Stomach smooth muscle (tissue), 2 donors: ENCODE measurements at regions not wholly inside any gene's neighbourhood (a gene's known extent, or its start where the extent isn't known, plus 50 kb on each side); places are given as distances from the start of the nearest gene placed in this dataset.
"Not testable (repeated sequence)": the region's sequence is repeated elsewhere in the genome, so short reads cannot be mapped to it uniquely, and the experiment has no call there.

Experiments used
- H3K27ac ChIP-seq: one replicate; pipeline ENCODE4 v1.7.0; 2013; ENCODE audit warnings: mild to moderate bottlenecking, low read length, inconsistent platforms
- H3K27me3 ChIP-seq, 2 donors: one replicate each; pipeline ENCODE4 v1.7.0; 2013; ENCODE audit warnings: low read length in 2 of 2; ENCODE audit not compliant: insufficient read depth in 2 of 2, control insufficient read depth in 1 of 2
- H3K36me3 ChIP-seq, 2 donors: one replicate each; pipeline ENCODE4 v1.7.0; 2013; ENCODE audit warnings: low read length in 2 of 2; ENCODE audit not compliant: control insufficient read depth in 2 of 2, insufficient read depth in 2 of 2
- H3K4me1 ChIP-seq: one replicate; pipeline ENCODE4 v1.7.0; 2013; ENCODE audit warnings: low read length; ENCODE audit not compliant: control insufficient read depth, insufficient read depth
- H3K4me3 ChIP-seq, 2 donors: one replicate each; pipeline ENCODE4 v1.7.0; 2013; ENCODE audit warnings: low read length in 2 of 2
- H3K9ac ChIP-seq, 2 donors: one replicate each; pipeline ENCODE4 v1.7.0; 2013; ENCODE audit warnings: low read length in 2 of 2, mild to moderate bottlenecking in 1 of 2
- H3K9me3 ChIP-seq, 2 donors: one replicate each; pipeline ENCODE4 v1.7.0; 2013; ENCODE audit warnings: low read length in 2 of 2; ENCODE audit not compliant: control insufficient read depth in 2 of 2
- donor health status: healthy.
- donor health status: Pancreatic carcinoma.

DNA sequence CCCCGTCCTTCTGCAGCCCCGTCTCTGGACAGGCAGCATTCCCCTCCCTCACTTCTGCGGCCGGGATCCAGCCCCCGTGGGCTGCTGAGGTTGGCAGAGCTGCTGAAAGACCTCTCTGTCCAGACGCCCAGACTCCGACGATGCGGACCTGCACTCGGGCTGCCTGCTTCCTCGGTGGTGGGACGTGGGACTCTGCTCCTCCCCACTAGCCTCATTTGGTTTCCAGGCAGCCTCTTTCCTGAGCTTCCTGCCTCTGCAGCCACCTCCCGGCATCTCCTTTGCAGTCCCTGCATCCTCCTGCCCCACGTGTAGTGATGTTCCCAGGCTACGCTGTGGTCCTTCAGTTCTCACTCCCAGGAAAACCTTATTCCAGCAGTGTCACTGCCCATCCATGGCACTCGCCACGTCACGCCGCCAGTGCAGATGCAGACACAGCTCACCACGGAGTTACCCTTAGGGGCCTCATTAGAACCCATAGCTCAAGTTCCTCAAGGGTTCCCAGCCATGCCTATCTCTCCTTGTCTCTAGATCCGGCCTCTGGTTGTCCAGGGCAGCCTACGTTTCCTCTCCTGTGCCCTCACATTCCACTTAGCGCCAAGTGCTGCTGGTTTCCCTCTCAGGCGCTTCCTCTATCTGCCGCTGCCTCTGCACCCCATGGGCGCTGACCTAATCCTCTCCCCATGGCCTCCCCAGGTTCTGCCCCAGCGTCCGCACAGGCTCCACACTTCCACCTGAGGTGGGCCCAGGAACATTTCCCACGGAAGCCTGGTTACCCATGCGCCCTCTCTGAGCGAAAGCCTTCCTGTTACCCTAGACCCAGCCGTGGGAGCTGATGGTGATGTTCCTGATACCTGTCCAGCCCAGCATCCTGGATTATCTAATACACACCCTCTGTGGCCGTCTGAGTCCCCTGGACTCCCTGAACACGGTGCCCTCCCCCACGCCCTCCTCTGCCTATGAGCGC lies 318.3 kb upstream of the MYT1L start:
- no peak overlapping the region for H3K9ac ChIP-seq
- no peaks in the 10 kb centered on the region for H3K36me3 ChIP-seq
- no peak overlapping the region for H3K4me3 ChIP-seq
- no peak overlapping the region for H3K27ac ChIP-seq
- H3K27me3 ChIP-seq, result peaks cover 0 to 10% of the 10 kb centered on the region in 2 donors
- H3K4me1 ChIP-seq, result no peaks in the 10 kb centered on the region
- H3K9me3 ChIP-seq, result peaks cover 0 to 3% of the 10 kb centered on the region in 2 donors

DNA sequence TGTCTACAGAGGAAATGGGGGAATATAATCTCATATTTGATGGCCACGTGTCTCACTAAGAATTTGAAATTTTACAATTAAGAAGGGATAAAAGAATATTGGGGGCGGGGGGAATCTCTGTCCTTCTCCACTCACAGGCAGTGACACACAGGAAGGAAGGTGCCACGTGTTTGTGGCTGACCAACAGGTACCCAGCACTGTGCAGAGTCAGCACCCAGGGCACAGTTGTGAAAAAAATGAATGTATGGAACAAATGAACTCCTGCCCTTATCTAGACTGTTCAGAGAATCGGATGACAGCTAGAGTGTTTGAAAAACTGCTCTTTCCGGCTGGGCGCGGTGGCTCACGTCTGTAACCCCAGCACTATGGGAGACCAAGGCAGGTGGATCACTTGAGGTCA lies 317.0 kb upstream of the MYT1L start:
- peaks cover 0 to 8% of the 10 kb centered on the region in 2 donors for H3K27me3 ChIP-seq
- no peak overlapping the region for H3K27ac ChIP-seq
- H3K9me3 ChIP-seq, result peaks cover 0 to 3% of the 10 kb centered on the region in 2 donors
- no peaks in the 10 kb centered on the region for H3K4me1 ChIP-seq
- H3K9ac ChIP-seq, result no peak overlapping the region
- H3K36me3 ChIP-seq, result no peaks in the 10 kb centered on the region
- no peak overlapping the region for H3K4me3 ChIP-seq

DNA sequence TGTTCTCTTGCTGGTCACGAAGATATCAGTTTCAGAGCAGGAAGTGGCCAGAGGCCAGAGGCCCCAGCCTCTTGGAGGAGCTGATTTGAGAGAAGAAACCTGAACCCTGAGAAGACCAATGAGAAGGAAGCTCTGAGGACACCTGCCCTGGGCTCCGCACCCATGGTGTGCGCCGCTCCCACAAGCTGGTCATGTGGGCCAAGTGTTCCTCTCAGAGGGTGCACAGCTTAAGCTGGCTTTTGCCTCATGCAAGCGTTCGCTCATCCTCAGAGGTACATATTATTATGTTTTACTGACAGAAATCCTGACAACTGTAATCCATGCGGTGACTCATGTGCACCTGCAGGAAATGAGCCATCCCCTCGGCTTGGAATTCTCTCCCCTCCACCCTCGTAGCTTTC lies 316.1 kb upstream of the MYT1L start:
- no peak overlapping the region for H3K4me3 ChIP-seq

DNA sequence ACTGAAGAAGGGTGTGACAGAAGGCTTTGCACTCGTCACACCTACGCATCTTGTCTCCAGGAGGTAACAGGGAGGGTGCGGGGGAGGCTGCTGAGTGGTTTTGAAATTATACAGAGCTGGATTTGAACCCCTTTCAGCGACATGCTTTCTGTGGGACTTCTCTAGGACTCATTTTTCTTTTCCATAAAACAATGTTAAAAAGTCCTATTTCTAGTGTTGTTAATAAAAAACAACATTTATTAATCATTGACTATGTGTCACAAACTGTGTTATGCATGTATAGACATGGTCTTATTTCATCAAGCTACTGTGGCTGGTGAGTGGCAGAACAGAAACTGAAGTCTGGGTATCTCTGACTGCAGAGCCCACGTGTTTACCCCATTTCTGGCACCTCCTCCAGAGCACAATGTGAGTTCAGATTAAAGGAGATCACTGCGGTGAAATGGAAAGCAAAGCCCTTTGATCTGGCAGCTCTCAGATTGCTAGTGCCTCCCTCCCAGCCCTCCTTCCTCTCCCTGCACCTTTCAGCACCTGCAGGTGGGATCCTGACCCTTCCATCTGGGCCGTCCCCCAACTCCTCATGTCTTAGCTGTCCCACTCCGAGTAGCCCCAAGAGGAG lies 315.5 kb upstream of the MYT1L start:
- H3K9me3 ChIP-seq, result peaks cover 0 to 3% of the 10 kb centered on the region in 2 donors
- no peak overlapping the region for H3K4me3 ChIP-seq
- H3K27me3 ChIP-seq, result peaks cover 0 to 7% of the 10 kb centered on the region in 2 donors
- H3K4me1 ChIP-seq, result no peaks in the 10 kb centered on the region
- no peak overlapping the region for H3K9ac ChIP-seq
- H3K27ac ChIP-seq, result no peak overlapping the region
- H3K36me3 ChIP-seq, result no peaks in the 10 kb centered on the region

More for the DNA sequence above, 316.1 kb upstream of the MYT1L start:
- Histone ChIP-seq H3K9me3 (peaks cover 0 to 3% of the 10 kb centered on the region in 2 donors), H3K9ac (no peak overlapping the region), H3K27me3 (peaks cover 0 to 7% of the 10 kb centered on the region in 2 donors), H3K4me1 (no peaks in the 10 kb centered on the region), H3K36me3 (no peaks in the 10 kb centered on the region), H3K27ac (no peak overlapping the region)

DNA sequence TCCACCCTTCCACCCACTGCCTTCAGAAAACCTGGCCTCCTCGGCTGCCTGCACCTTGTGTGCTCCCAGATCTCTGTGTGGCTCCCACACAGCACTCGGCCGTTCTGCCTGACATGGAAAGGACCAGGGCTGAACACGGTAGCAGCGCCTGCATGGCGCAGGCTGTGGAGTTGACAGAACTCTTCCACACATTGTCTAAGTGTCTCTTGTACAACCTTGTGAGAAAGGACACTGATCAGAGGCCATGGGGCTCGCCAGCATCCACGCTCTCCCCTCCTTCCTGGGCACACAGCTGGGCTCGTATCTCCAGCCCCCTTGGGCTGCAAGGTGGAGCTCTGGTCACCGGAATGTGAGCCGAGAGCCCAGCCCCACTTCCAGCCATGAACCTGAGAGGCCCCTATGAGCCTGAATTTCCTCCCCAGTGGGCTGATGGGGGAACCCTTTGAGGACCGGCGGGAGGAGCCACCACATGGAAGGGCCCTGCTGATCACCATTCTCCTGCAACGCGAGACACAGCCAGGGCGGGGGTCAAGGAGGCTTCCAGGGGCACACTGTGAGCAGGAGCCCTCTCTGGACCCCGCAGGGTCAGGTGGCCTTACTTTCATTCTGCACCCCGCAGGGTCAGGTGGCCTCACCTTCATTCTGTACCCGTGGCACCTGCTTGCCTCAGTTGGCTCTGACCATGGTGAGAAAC lies 314.2 kb upstream of the MYT1L start:
- Histone ChIP-seq H3K4me3 (no peak overlapping the region), H3K9ac (no peak overlapping the region), H3K36me3 (no peaks in the 10 kb centered on the region), H3K4me1 (no peaks in the 10 kb centered on the region), H3K9me3 (peaks cover 0 to 3% of the 10 kb centered on the region in 2 donors), H3K27me3 (peaks cover 0 to 11% of the 10 kb centered on the region in 2 donors), H3K27ac (no peak overlapping the region)

DNA sequence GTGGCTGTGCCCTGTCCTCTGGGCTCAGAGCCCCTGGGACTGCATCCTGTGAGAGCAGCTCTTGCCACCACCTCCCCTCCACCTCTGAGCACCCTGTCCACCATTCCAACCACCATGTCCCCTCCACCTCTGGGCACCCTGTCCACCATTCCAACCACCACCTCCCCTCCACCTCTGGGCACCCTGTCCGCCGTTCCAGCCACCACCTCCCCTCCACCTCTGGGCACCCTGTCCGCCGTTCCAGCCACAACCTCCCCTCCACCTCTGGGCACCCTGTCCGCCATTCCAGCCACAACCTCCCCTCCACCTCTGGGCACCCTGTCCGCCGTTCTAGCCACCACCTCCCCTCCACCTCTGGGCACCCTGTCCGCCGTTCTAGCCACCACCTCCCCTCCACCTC lies 313.7 kb upstream of the MYT1L start:
- H3K27me3 ChIP-seq, result peaks cover 0 to 11% of the 10 kb centered on the region in 2 donors
- H3K36me3 ChIP-seq, H3K4me1 ChIP-seq, H3K27ac ChIP-seq, H3K9me3 ChIP-seq, H3K9ac ChIP-seq, H3K4me3 ChIP-seq: not testable (repeated sequence)

DNA sequence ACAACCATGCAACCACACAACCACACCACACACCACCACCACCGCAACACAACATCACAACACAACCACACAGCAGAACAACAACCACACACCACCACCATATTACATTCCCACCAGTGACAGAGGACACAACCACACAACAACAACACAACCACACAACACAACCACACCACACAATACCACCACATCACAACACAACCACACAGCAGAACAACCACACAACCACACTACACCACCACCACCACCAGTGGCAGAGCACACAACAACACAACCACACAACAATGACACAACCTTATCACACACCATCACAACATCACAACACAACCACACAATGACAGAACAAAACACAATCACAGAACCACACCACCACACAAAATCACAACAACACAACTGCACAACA lies 313.0 kb upstream of the MYT1L start:
- Histone ChIP-seq H3K27ac (no peak overlapping the region), H3K36me3 (no peaks in the 10 kb centered on the region), H3K4me3 (no peak overlapping the region), H3K27me3 (peaks cover 0 to 11% of the 10 kb centered on the region in 2 donors), H3K9ac (no peak overlapping the region), H3K9me3 (peaks cover 0 to 3% of the 10 kb centered on the region in 2 donors), H3K4me1 (no peaks in the 10 kb centered on the region)

DNA sequence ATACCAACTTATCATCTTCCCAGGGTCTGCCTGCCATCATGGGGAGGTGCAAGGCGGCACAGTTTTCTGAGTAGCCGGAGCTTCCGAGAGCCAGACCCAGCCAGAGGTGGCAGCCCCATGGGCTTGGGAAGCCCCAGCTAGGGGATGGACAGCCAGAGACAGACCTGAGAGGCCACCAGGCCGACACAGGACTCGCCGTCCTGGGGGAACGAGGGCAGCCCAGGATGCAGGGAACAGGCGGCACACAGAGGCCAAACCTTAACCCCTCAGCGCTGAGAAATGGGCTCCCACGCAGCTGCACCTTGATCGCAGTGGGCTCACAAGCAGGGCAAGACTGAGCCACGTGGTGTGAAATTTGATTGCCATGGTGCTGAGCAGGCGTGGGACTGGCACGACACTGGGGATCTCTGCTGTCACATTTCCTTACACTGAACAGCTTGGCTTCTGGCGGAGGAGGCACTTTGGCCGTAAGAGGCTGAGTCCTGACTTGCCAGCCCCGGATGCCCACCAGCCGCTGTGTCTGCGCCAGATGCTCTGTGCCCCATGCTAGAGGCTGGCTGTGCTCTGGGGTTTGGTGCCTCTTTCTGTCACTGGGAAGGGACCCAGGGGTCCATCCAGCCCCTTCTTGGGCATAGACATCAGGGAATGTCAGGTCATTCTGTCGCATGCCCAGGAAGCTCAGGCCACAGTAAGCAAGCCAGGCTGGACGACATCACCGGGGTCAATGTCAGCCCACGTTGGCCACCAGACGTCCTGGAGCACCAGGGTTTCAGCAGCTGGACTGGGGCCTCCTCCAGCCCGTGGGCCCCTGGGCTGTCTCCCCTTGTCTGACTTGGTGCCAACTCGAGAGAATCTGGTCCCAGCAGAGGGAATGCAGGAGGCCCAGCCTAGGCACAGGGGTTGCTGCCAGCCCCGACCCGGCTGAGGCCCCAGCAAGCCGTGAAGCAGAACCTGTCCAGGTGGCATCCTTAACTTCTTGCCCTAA lies 312.1 kb upstream of the MYT1L start:
- no peak overlapping the region for H3K27ac ChIP-seq

DNA sequence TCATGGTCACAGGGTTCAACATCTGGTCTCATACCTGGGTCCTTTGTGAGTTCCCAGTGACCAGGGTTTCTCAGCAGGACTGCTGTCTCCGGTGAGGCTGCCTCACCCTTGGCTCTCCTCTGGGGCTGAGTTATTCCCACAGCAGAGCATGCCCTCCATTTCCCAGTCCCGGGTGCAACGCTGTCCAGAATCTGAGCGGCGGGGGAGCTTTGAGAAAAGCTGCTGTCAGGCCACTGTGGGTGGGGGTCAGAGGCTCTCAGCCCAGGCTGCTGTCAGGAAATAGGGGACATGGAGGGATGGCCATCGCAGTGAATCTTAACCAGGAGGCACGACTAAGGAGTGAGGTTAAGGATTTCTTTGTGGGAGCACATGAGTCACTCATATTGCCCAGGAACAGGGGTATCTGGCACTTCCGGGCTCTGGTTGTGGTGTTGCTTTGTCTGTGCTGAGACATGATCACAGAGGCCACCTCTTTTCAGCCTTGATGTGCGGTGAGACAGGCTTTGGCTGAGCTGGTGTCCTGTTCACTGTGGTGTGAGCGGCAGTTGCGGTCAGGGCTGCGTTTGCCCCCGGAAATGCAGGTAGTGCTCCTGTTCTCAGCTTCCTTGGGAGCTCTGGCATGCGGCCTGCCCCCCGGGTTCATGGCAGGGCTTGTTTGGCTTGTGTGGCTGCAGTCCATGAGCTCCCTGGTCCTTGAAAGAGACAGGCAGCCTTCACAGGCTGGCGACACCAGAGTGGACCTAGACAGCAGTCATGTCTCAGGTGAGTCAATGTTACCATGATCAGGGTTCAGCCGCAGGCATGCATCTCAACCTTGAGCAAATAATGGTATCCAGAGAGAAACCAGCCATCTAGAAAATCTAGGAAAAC lies 310.7 kb upstream of the MYT1L start:
- Histone ChIP-seq H3K4me1 (no peaks in the 10 kb centered on the region), H3K27ac (no peak overlapping the region), H3K9me3 (no peaks in the 10 kb centered on the region), H3K9ac (no peak overlapping the region), H3K27me3 (peaks cover 0 to 11% of the 10 kb centered on the region in 2 donors), H3K4me3 (no peak overlapping the region), H3K36me3 (no peaks in the 10 kb centered on the region)

More for the DNA sequence above, 312.1 kb upstream of the MYT1L start:
- Histone ChIP-seq H3K9ac (no peak overlapping the region), H3K9me3 (peaks cover 0 to 3% of the 10 kb centered on the region in 2 donors), H3K4me3 (no peak overlapping the region), H3K4me1 (no peaks in the 10 kb centered on the region), H3K27me3 (peaks cover 0 to 11% of the 10 kb centered on the region in 2 donors), H3K36me3 (no peaks in the 10 kb centered on the region)
